IPS-NIHi7 (cell line): ENCODE measurements at regions not wholly inside any gene's neighbourhood (a gene's known extent, or its start where the extent isn't known, plus 50 kb on each side); places are given as distances from the start of the nearest gene placed in this dataset.

Experiments
- DNase-seq: peaks from one replicate; pipeline ENCODE4 v3.0.0; 2012; ENCODE audit warnings: mixed read lengths; ENCODE audit errors: extremely low spot score

GRCh38 chr2:220614064-220614463 lies 958.0 kb downstream of the EPHA4 start:
- no peak for DNase-seq

- DNase-seq: no peak
Observed at GRCh38 chr2:220619525-220620220, 952.4 kb downstream of the EPHA4 start.

- DNase-seq: no peak
Observed at GRCh38 chr2:220626603-220627002, 945.5 kb downstream of the EPHA4 start.

GRCh38 chr2:220628252-220628651 lies 943.9 kb downstream of the EPHA4 start:
- no peak for DNase-seq

GRCh38 chr2:220641137-220641536 lies 931.0 kb downstream of the EPHA4 start:
- no peak for DNase-seq

- DNase-seq: no peak
Observed at GRCh38 chr2:220646424-220646823, 925.7 kb downstream of the EPHA4 start.

GRCh38 chr2:220648628-220649027 lies 923.5 kb downstream of the EPHA4 start:
- DNase-seq: no peak

GRCh38 chr2:220653776-220654175 lies 918.3 kb downstream of the EPHA4 start:
- no peak for DNase-seq

GRCh38 chr2:220654322-220654721 lies 917.8 kb downstream of the EPHA4 start:
- DNase-seq: no peak

- DNase-seq: no peak
Observed at GRCh38 chr2:220660277-220661145, 911.6 kb downstream of the EPHA4 start.

GRCh38 chr2:220662431-220662830 lies 909.7 kb downstream of the EPHA4 start:
- no peak for DNase-seq

- no peak for DNase-seq
Observed at GRCh38 chr2:220663065-220663464, 909.0 kb downstream of the EPHA4 start.

GRCh38 chr2:220664272-220665107 lies 907.6 kb downstream of the EPHA4 start:
- no peak for DNase-seq

- no peak for DNase-seq
Observed at GRCh38 chr2:220665108-220665471, 907.0 kb downstream of the EPHA4 start.

GRCh38 chr2:220669324-220669723 lies 902.8 kb downstream of the EPHA4 start:
- no peak for DNase-seq

GRCh38 chr2:220670511-220670910 lies 901.6 kb downstream of the EPHA4 start:
- DNase-seq: no peak

GRCh38 chr2:220673151-220673874 lies 898.8 kb downstream of the EPHA4 start:
- DNase-seq: no peak

- no peak for DNase-seq
Observed at GRCh38 chr2:220674033-220674432, 898.1 kb downstream of the EPHA4 start.

GRCh38 chr2:220676695-220677094 lies 895.4 kb downstream of the EPHA4 start:
- DNase-seq: no peak

- DNase-seq: no peak
Observed at GRCh38 chr2:220678943-220679342, 893.2 kb downstream of the EPHA4 start.

GRCh38 chr2:220682616-220683015 lies 889.5 kb downstream of the EPHA4 start:
- DNase-seq: no peak

- DNase-seq: no peak
Observed at GRCh38 chr2:220684099-220684498, 888.0 kb downstream of the EPHA4 start.
